HT1080 (cell line): ENCODE measurements at regions not wholly inside any gene's neighbourhood (a gene's known extent, or its start where the extent isn't known, plus 50 kb on each side); places are given as distances from the start of the nearest gene placed in this dataset.
"Not testable (repeated sequence)": the region's sequence is repeated elsewhere in the genome, so short reads cannot be mapped to it uniquely, and the experiment has no call there.

ENCODE experiments used
- DNase-seq: peaks from one replicate; pipeline ENCODE4 v3.0.0-alpha.2; 2015; ENCODE audit warnings: low read depth

GRCh38 chr4:189498457-189498856, 442.2 kb upstream of the FRG1 start:
- no peak for DNase-seq

GRCh38 chr4:189499696-189500095, 441.0 kb upstream of the FRG1 start:
- no peak for DNase-seq

GRCh38 chr4:189500970-189501369, 439.7 kb upstream of the FRG1 start:
- no peak for DNase-seq

GRCh38 chr4:189502841-189503435, 437.7 kb upstream of the FRG1 start:
- no peak for DNase-seq

- no peak for DNase-seq
Measured at GRCh38 chr4:189504220-189504619, 436.5 kb upstream of the FRG1 start.

GRCh38 chr4:189505380-189505779, 435.3 kb upstream of the FRG1 start:
- no peak for DNase-seq

GRCh38 chr4:189506080-189506479, 434.6 kb upstream of the FRG1 start:
- no peak for DNase-seq

GRCh38 chr4:189507060-189507459, 433.6 kb upstream of the FRG1 start:
- no peak for DNase-seq

GRCh38 chr4:189510601-189511000, 430.1 kb upstream of the FRG1 start:
- DNase-seq, result no peak

- DNase-seq, result no peak
Measured at GRCh38 chr4:189511581-189511980, 429.1 kb upstream of the FRG1 start.

- DNase-seq, result no peak
Measured at GRCh38 chr4:189513421-189513820, 427.3 kb upstream of the FRG1 start.

- DNase-seq, result no peak
Measured at GRCh38 chr4:189514209-189514608, 426.5 kb upstream of the FRG1 start.

GRCh38 chr4:189516902-189517301, 423.8 kb upstream of the FRG1 start:
- no peak for DNase-seq

- no peak for DNase-seq
Measured at GRCh38 chr4:189519186-189519585, 421.5 kb upstream of the FRG1 start.

- DNase-seq, result no peak
Measured at GRCh38 chr4:189525304-189525703, 415.4 kb upstream of the FRG1 start.

- DNase-seq, result no peak
Measured at GRCh38 chr4:189530848-189531247, 409.8 kb upstream of the FRG1 start.

- DNase-seq, result no peak
Measured at GRCh38 chr4:189533603-189534002, 407.1 kb upstream of the FRG1 start.

GRCh38 chr4:189547559-189547958, 393.1 kb upstream of the FRG1 start:
- DNase-seq, result no peak

- no peak for DNase-seq
Measured at GRCh38 chr4:189548484-189549125, 392.1 kb upstream of the FRG1 start.

- DNase-seq, result not testable (repeated sequence)
Measured at GRCh38 chr4:189551931-189552670, 388.6 kb upstream of the FRG1 start.

GRCh38 chr4:189560605-189561004, 380.1 kb upstream of the FRG1 start:
- DNase-seq, result not testable (repeated sequence)

- not testable (repeated sequence) for DNase-seq
Measured at GRCh38 chr4:189563751-189564150, 376.9 kb upstream of the FRG1 start.

GRCh38 chr4:189566271-189566670, 374.4 kb upstream of the FRG1 start:
- DNase-seq, result not testable (repeated sequence)
